ENCODE measurements at regions not wholly inside any gene's neighbourhood (a gene's known extent, or its start where the extent isn't known, plus 50 kb on each side); places are given as distances from the start of the nearest gene placed in this dataset.

DNA sequence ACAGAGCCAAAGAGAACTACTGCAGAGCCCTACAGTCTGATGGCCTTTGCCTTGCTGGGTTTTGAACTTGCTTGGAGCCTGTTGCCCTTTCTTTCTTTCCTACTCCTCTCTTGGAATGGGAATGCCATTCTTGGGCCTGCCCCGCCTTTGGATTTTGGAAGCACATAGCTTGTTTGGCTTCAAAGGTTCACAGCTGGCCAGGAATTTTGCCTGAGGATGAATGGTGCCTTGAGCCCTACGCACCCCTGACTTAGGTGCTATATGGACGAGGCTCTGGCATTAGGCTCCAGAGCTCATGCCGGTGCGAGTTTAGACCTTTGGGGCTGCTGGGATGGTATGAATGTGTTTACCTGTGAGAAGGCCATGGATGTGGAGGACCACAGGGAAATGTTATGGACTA lies 663.3 kb upstream of the HS6ST1 start:
- no peak overlapping the region for H3K4me3 ChIP-seq (ENCODE audit: low read depth, low read length)
- DNase-seq (ENCODE audit: low read depth) = no peak
- TF ChIP-seq, protein P1, sequence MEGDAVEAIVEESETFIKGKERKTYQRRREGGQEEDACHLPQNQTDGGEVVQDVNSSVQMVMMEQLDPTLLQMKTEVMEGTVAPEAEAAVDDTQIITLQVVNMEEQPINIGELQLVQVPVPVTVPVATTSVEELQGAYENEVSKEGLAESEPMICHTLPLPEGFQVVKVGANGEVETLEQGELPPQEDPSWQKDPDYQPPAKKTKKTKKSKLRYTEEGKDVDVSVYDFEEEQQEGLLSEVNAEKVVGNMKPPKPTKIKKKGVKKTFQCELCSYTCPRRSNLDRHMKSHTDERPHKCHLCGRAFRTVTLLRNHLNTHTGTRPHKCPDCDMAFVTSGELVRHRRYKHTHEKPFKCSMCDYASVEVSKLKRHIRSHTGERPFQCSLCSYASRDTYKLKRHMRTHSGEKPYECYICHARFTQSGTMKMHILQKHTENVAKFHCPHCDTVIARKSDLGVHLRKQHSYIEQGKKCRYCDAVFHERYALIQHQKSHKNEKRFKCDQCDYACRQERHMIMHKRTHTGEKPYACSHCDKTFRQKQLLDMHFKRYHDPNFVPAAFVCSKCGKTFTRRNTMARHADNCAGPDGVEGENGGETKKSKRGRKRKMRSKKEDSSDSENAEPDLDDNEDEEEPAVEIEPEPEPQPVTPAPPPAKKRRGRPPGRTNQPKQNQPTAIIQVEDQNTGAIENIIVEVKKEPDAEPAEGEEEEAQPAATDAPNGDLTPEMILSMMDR (conservative IDR thresholded peaks at IDR 0.05; ENCODE audit: low read depth, low read length) = no peak

DNA sequence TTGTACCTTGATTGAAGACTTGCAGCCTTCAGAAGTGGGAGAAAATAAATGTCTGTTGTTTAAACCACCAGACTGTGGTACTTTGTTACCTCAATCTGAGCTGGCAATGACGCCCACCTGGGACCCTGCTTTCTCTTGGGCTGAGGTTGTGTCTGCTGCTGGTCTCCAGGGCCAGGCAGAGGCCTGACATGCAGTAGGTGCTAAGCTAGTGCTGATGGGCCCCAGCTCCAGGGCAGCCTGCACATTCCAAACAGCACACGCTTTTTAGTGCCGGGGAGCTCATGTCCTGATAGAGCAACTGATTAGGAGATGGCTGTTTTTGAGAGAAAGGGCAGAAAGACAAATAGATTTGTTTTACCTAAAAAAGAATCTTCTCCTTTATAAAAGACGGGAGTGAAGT lies 664.0 kb upstream of the HS6ST1 start:
- TF ChIP-seq, protein P1 (conservative IDR thresholded peaks at IDR 0.05; ENCODE audit: low read depth, low read length) = no peak
- no peak for DNase-seq (ENCODE audit: low read depth)
- H3K4me3 ChIP-seq (ENCODE audit: low read depth, low read length) = no peak overlapping the region

DNA sequence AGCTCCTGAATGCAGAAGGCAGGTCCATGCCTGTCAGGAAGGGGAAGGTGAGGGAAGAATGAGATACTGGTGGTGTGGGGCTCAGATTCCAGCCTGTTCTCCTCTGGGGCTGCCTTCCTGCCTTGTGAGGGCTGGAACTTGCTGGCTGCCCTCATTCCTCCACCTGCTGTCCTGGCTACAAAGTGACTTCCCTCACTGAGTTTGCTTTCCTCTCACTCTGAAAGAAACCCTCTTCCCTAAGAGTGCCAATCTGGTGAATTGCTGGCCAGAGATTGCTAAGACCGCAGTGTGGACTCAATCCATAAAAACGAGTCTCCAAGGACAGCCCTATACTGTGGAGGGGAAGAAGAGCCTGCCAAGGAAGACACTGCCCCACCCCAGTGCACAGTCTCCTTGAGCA lies 664.4 kb upstream of the HS6ST1 start:
- H3K4me3 ChIP-seq (ENCODE audit: low read depth, low read length) = no peak overlapping the region
- TF ChIP-seq, protein P1 (conservative IDR thresholded peaks at IDR 0.05; ENCODE audit: low read depth, low read length) = no peak
- no peak for DNase-seq (ENCODE audit: low read depth)

DNA sequence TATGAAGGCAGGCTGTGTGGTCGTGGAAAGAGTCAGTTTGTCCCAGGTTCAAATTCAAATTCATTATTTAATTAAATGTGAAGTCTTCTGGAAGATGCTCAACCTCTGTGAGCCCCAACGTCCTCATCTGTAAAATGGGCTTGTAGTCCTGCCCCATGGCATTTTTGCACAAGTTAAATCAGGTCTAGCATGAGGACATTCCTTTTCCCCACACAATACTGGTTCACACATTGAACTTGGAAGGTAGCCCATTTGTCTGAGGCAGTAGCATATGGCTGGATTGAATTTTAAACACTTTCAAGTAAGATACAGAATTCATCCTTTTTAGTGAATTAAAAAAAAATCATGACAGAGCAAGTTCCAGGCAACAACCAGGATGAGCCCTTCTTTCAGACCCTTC lies 665.4 kb upstream of the HS6ST1 start:
- H3K4me3 ChIP-seq (ENCODE audit: low read depth, low read length) = no peak overlapping the region
- TF ChIP-seq, protein P1 (conservative IDR thresholded peaks at IDR 0.05; ENCODE audit: low read depth, low read length) = no peak
- no peak for DNase-seq (ENCODE audit: low read depth)

DNA sequence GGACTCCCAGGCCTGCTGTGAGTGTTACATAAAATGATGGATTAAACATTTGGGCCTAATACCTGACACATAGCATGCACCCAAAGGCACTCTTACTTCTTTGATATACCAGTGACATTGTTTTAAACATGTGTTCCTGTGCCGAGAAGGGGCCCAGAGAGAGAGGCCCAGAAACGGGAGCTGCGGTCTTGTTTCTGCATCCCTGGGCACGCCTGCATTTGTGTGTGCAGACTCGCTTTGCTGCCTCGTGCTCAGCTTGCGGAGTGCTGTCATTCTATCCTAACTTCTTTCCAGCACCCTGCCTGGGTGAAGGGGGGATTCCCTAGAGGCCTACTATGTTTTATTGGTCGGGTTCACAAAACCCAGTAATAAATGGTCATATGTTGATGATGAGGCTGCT lies 666.2 kb upstream of the HS6ST1 start:
- TF ChIP-seq, protein P1 (conservative IDR thresholded peaks at IDR 0.05; ENCODE audit: low read depth, low read length) = no peak
- H3K4me3 ChIP-seq (ENCODE audit: low read depth, low read length) = no peak overlapping the region
- DNase-seq (ENCODE audit: low read depth) = no peak

DNA sequence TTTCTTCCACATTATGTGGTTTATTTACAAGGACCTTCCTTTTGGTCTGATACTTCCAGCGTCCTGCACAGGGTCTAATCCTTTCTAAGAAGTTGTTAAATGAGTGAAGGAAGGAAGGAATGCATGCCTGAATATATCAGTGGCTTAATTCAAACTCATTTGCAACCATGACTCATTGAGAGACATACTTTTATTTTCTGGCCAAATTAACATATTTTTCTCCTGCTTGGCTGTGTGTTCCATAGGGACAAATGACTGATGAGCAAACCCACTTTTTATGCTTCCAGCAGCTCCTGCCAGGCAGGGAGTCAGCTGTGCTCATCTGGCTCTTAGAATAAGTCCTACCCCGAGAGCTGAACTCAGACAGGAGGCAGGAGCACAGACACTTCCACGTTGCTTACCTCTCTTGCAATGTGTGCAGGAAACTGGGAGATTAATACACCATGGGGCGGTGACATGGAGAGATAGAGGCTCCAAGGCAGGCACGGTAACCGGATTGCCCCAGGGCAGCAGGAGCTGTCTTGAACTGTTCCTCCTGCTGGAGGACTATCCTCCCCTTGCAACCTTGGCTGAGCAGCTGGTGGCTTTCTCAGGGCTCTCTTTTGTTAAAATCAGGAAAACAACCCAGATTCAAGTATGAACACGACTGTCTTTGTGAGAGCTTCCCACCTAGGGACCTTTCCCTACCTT lies 667.5 kb upstream of the HS6ST1 start:
- DNase-seq (ENCODE audit: low read depth) = no peak
- H3K4me3 ChIP-seq (ENCODE audit: low read depth, low read length) = no peak overlapping the region
- TF ChIP-seq, protein P1 (conservative IDR thresholded peaks at IDR 0.05; ENCODE audit: low read depth, low read length) = no peak

DNA sequence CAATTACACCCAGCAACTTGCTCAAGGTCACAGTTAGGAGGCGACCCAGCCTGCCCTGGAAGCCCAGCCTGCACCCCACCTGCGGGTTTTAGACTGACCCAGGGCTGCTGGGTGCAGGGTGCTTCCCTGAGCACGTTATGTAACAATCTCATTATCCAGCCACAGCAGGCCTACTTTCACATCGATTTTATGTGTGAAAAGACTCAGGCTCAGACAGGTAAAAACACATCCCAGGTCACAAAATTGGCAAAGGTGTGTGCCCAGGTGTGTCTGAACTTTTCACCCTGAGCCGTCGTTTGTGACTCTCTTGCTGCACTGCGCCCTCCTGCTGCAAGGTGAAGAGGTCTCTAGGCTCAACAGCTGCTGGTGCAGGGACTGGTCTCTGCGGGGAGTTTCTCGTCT lies 668.2 kb upstream of the HS6ST1 start:
- no peak overlapping the region for H3K4me3 ChIP-seq (ENCODE audit: low read depth, low read length)
- no peak for DNase-seq (ENCODE audit: low read depth)
- TF ChIP-seq, protein P1 (conservative IDR thresholded peaks at IDR 0.05; ENCODE audit: low read depth, low read length) = no peak

Data from choroid plexus epithelial cell (primary cell).